AG04449 (cell line): ENCODE measurements at regions not wholly inside any gene's neighbourhood (a gene's known extent, or its start where the extent isn't known, plus 50 kb on each side); places are given as distances from the start of the nearest gene placed in this dataset.

Source experiments
- CTCF ChIA-PET: fragments of 350-600 bp; formaldehyde crosslinking; extraction: SDS; loops from one replicate; lab custom pipeline; 2021; ENCODE audit warnings: antibody characterized with exemption; lab: Yijun Ruan, JAX
- POLR2A ChIA-PET: fragments of 400-600, 350-600 bp; formaldehyde crosslinking; extraction: SDS; loops from one replicate; lab custom pipeline; 2020; ENCODE audit warnings: antibody characterized with exemption, inconsistent platforms; lab: Yijun Ruan, JAX
- DNase-seq: peaks from one replicate; pipeline ENCODE4 v3.0.0-alpha.2; 2010; ENCODE audit warnings: low read depth, low spot score
- H3K4me3 ChIP-seq: 2 replicates; pipeline ENCODE4 v1.5.1; 2011; ENCODE audit warnings: low read depth, mild to moderate bottlenecking, control low read depth, low read length
- CTCF ChIP-seq: IDR thresholded peaks from one replicate; pipeline ENCODE4 v1.5.1; 2011; ENCODE audit warnings: mild to moderate bottlenecking, moderate library complexity, low read length, control low read depth, inconsistent platforms; ENCODE audit not compliant: insufficient read depth; ENCODE audit errors: missing control alignments

DNA sequence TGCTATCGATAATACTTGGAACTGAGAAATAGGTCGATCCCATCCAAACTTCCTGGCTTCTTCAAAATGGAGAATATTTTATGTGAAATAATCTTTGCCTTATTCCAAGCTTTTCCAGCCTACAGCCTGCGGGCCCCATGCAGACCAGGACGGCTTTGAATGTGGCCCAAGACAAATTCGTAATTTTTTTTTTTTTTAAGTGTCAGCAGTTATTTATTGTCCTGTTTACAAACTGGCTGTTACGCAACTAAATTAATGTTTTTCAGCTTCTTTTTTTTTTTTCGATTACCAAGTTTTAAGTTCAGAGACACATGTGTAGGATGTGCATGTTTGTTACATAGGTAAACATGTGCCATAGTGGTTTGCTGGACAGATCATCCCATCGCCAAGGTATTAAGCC lies 411.7 kb upstream of the EDIL3 start:
- TF ChIP-seq CTCF = no peak
- H3K4me3 ChIP-seq = no peak overlapping the region
- ChIA-PET POLR2A (interaction anchor here (0.7 kb wide), 1 partner anchor 199 kb away, joined by 4 read pairs; no protein-coding TSS in a partner anchor), CTCF (no interaction called here)
- no peak for DNase-seq

DNA sequence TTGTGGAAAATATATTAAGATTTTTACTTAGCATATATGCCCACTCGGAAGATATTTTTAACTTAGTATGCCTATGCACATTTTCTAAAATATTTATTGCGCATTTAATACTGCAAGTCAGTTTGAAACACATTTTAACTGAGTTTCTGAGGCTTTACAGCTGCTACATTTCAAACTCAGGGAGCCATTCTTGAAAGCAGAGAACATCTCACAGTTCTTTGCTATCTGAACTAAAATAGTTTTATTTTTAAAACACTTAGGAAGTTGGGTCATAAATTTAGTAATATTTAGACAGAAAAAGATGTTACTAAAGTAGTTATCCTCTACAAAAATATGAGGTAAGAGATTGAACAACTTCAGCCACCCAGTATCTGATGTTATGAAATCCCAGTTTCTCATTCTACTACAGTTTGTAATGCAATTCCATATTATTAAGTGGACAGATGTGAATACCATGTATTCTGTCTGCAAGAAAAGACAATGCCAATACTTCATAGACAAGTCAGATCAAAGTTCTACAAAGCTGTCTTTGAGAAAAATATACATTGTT lies 409.9 kb upstream of the EDIL3 start:
- POLR2A ChIA-PET = no interaction called here
- no peak for TF ChIP-seq CTCF
- DNase-seq = no peak

DNA sequence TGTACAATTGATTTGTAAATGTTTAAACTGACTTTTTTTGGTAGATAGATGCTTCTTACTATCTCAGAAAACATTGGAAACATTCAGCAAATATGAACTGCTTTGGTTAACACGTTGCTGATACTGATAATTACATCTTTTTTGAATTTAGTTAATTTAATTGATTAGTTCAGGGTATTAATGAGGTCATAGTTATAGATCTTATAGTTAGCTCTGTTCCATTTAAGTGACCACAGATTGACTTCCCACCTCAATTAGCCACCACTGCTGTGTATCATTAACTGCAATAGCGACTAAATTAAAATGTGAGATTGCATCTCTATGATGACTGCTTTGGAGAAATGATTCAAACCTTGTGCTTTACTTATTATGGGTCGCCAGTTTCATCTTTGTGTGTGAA lies 407.1 kb upstream of the EDIL3 start:
- H3K4me3 ChIP-seq = no peak overlapping the region
- no peak for TF ChIP-seq CTCF
- DNase-seq = no peak
- ChIA-PET CTCF (no interaction called here), POLR2A (no interaction called here)

More for the DNA sequence above, 409.9 kb upstream of the EDIL3 start:
- no peak overlapping the region for H3K4me3 ChIP-seq
- CTCF ChIA-PET = no interaction called here

- H3K4me3 ChIP-seq = no peak overlapping the region
- no peak for TF ChIP-seq CTCF
- no peak for DNase-seq
- ChIA-PET POLR2A (no interaction called here), CTCF (no interaction called here)
These were observed 406.5 kb upstream of the EDIL3 start for GRCh38 chr5:84791138-84791537.

DNA sequence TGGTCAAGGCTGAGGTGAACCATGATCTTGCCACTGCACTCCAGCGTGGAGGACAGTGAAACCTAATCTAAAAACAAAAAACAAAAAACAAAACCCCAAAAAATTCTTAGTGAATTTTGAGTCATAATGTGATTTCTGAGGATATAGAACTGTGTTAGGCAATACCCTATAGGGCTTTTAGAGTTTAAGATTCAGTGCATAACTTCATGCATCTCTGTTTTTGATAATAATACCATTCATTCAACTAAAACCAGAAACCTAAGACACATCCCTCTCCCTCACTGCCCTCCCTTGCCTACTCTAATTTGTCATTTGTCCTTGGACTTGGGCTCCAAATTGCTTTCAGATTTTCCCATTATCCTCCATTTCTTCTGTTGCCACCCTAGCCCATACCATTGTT lies 405.7 kb upstream of the EDIL3 start:
- H3K4me3 ChIP-seq = no peak overlapping the region
- no peak for TF ChIP-seq CTCF
- POLR2A ChIA-PET = no interaction called here
- CTCF ChIA-PET = no interaction called here
- no peak for DNase-seq

- H3K4me3 ChIP-seq = no peak overlapping the region
- no peak for TF ChIP-seq CTCF
- ChIA-PET CTCF (no interaction called here), POLR2A (no interaction called here)
- DNase-seq = no peak
These were observed 398.3 kb upstream of the EDIL3 start for GRCh38 chr5:84783003-84783402.
